Right renal pelvis (tissue), 4 donors: ENCODE measurements at regions not wholly inside any gene's neighbourhood (a gene's known extent, or its start where the extent isn't known, plus 50 kb on each side); places are given as distances from the start of the nearest gene placed in this dataset.
"Not testable (repeated sequence)": the region's sequence is repeated elsewhere in the genome, so short reads cannot be mapped to it uniquely, and the experiment has no call there.

Source experiments
- DNase-seq, 4 donors: peaks; one replicate each; pipeline ENCODE4 v3.0.0-alpha.2; 2013; ENCODE audit warnings: low read depth in 4 of 4, low spot score in 3 of 4, missing footprints in 1 of 4

GRCh38 chr18:51323961-51324360 lies 126.5 kb upstream of the MEX3C start:
- no peak for DNase-seq

- DNase-seq, result no peak
Observed at GRCh38 chr18:51330148-51330547, 132.7 kb upstream of the MEX3C start.

GRCh38 chr18:51330739-51331138 lies 133.3 kb upstream of the MEX3C start:
- no peak for DNase-seq

- DNase-seq, result no peak
Observed at GRCh38 chr18:51337406-51337805, 139.9 kb upstream of the MEX3C start.

GRCh38 chr18:51339856-51340255 lies 142.4 kb upstream of the MEX3C start:
- DNase-seq, result no peak

GRCh38 chr18:51340332-51340731 lies 142.9 kb upstream of the MEX3C start:
- DNase-seq, result no peak

GRCh38 chr18:51342815-51343214 lies 145.3 kb upstream of the MEX3C start:
- no peak for DNase-seq

GRCh38 chr18:51345848-51346391 lies 148.4 kb upstream of the MEX3C start:
- DNase-seq, result no peak

GRCh38 chr18:51346404-51346803 lies 148.9 kb upstream of the MEX3C start:
- no peak for DNase-seq

- DNase-seq, result no peak
Observed at GRCh38 chr18:51350081-51350480, 152.6 kb upstream of the MEX3C start.

GRCh38 chr18:51355841-51356240 lies 158.4 kb upstream of the MEX3C start:
- DNase-seq, result no peak

GRCh38 chr18:51360301-51360700 lies 162.8 kb upstream of the MEX3C start:
- not testable (repeated sequence) for DNase-seq

GRCh38 chr18:51361130-51361860 lies 163.8 kb upstream of the MEX3C start:
- DNase-seq, result no peak

GRCh38 chr18:51363384-51363783 lies 165.9 kb upstream of the MEX3C start:
- DNase-seq, result no peak

GRCh38 chr18:51370996-51371395 lies 173.5 kb upstream of the MEX3C start:
- no peak for DNase-seq

GRCh38 chr18:51371929-51372328 lies 174.4 kb upstream of the MEX3C start:
- DNase-seq, result no peak

- no peak for DNase-seq
Observed at GRCh38 chr18:51382081-51382480, 184.6 kb upstream of the MEX3C start.

- no peak for DNase-seq
Observed at GRCh38 chr18:51383116-51383515, 185.6 kb upstream of the MEX3C start.

- no peak for DNase-seq
Observed at GRCh38 chr18:51383711-51384110, 186.2 kb upstream of the MEX3C start.

- no peak for DNase-seq
Observed at GRCh38 chr18:51385270-51385669, 187.8 kb upstream of the MEX3C start.

GRCh38 chr18:51390702-51391101 lies 193.2 kb upstream of the MEX3C start:
- no peak for DNase-seq

- no peak for DNase-seq
Observed at GRCh38 chr18:51391215-51391614, 193.7 kb upstream of the MEX3C start.

- no peak for DNase-seq
Observed at GRCh38 chr18:51391731-51392130, 194.2 kb upstream of the MEX3C start.
